PC-9 (cell line): ENCODE measurements at regions not wholly inside any gene's neighbourhood (a gene's known extent, or its start where the extent isn't known, plus 50 kb on each side); places are given as distances from the start of the nearest gene placed in this dataset.

Experiments
- BruUV-seq: library from RNA; stranded (reverse); fragments of 400-500 nt; replicated peaks from 2 replicates; lab custom pipeline; 2021; lab: Mats Ljungman, UMichigan
- CTCF ChIA-PET: fragments of 300-600 bp; sonication (Branson Sonifier 250); formaldehyde crosslinking; loops from one replicate; lab custom pipeline; 2022; ENCODE audit warnings: antibody characterized with exemption; lab: Charles Lee
- POLR2A ChIA-PET: fragments of 300-600 bp; sonication (Branson Sonifier 250); formaldehyde crosslinking; loops from one replicate; lab custom pipeline; 2022; ENCODE audit warnings: antibody characterized with exemption; ENCODE audit not compliant: unreplicated experiment; lab: Charles Lee
- DNase-seq, 2 experiments: peaks; one replicate each; pipeline versions ENCODE4 v3.0.0 to v3.0.0-alpha.2; 2015 to 2022; ENCODE audit warnings: mixed read lengths in 1 of 2
- H2AFZ ChIP-seq: fragments of 200-600 bp; sonication (generic); 2 replicates; pipeline ENCODE4 v1.8.1; 2017; ENCODE audit warnings: antibody characterized with exemption
- H3F3A ChIP-seq: fragments of 200-600 bp; sonication (generic); 2 replicates; pipeline ENCODE4 v1.8.1; 2017; ENCODE audit warnings: antibody characterized with exemption, mild to moderate bottlenecking, low read depth; ENCODE audit not compliant: insufficient read depth
- H3K27ac ChIP-seq: fragments of 200-600 bp; sonication (generic); 2 replicates; pipeline ENCODE4 v1.6.1; 2016; ENCODE audit warnings: mixed run types
- H3K27me3 ChIP-seq: fragments of 200-600 bp; sonication (generic); 2 replicates; pipeline ENCODE4 v1.6.1; 2016; ENCODE audit warnings: low read depth, mixed run types; ENCODE audit not compliant: insufficient read depth
- H3K36me3 ChIP-seq: fragments of 200-600 bp; sonication (generic); 2 replicates; pipeline ENCODE4 v1.6.1; 2016; ENCODE audit warnings: low read depth, mixed run types
- H3K4me1 ChIP-seq: fragments of 200-600 bp; sonication (generic); replicated peaks from 2 replicates; pipeline ENCODE4 v1.6.1; 2016; ENCODE audit warnings: mixed run types; ENCODE audit not compliant: insufficient read depth
- H3K4me2 ChIP-seq: fragments of 200-600 bp; sonication (generic); 2 replicates; pipeline ENCODE4 v1.6.1; 2017; ENCODE audit warnings: mixed run types
- H3K4me3 ChIP-seq: fragments of 200-600 bp; sonication (generic); 2 replicates; pipeline ENCODE4 v1.6.1; 2016; ENCODE audit warnings: mixed run types
- H3K79me2 ChIP-seq: fragments of 200-600 bp; sonication (generic); 2 replicates; pipeline ENCODE4 v1.6.1; 2017; ENCODE audit warnings: low read depth, mixed run types
- H3K9me2 ChIP-seq: fragments of 200-600 bp; sonication (generic); 2 replicates; pipeline ENCODE4 v1.8.1; 2017; ENCODE audit warnings: mild to moderate bottlenecking; ENCODE audit not compliant: insufficient read depth
- H3K9me3 ChIP-seq: fragments of 200-600 bp; sonication (generic); 2 replicates; pipeline ENCODE4 v1.8.1; 2016; ENCODE audit warnings: low read depth; ENCODE audit not compliant: insufficient read depth
- H4K20me1 ChIP-seq: fragments of 200-600 bp; sonication (generic); 2 replicates; pipeline ENCODE4 v1.8.1; 2017; ENCODE audit not compliant: insufficient read depth
- CTCF ChIP-seq: fragments of 200-600 bp; sonication (generic); conservative IDR thresholded peaks from 2 replicates; pipeline ENCODE4 v1.6.1; 2017; ENCODE audit warnings: mixed run types, antibody characterized with exemption, mild to moderate bottlenecking, moderate library complexity
- EZH2 ChIP-seq: fragments of 200-600 bp; sonication (generic); IDR thresholded peaks from 2 replicates; pipeline ENCODE4 v1.8.0; 2017; ENCODE audit warnings: antibody characterized with exemption, low read depth
- intact Hi-C: fragments of 100-400 bp; cut with micrococcal nuclease; formaldehyde crosslinking; loops from one replicate; pipeline ENCODE4 v1.10.0; 2022; ENCODE audit not compliant: unreplicated experiment

GRCh38 chr22:49649166-49650068 lies 178.3 kb downstream of the BRD1 start:
- no peak overlapping the region for H3K27ac ChIP-seq
- no peaks in the 10 kb centered on the region for H3K9me3 ChIP-seq
- no peak overlapping the region for H2AFZ ChIP-seq
- BruUV-seq: no TSS peak
- peaks cover 18% of the 10 kb centered on the region for H3K79me2 ChIP-seq
- peaks cover 22% of the 10 kb centered on the region for H4K20me1 ChIP-seq
- ChIA-PET POLR2A (no interaction called here), CTCF (no interaction called here)
- no peak overlapping the region for H3K4me2 ChIP-seq
- H3K4me1 ChIP-seq: no peaks in the 10 kb centered on the region
- no peak overlapping the region for H3K4me3 ChIP-seq
- peaks cover 67% of the 10 kb centered on the region for H3K27me3 ChIP-seq
- DNase-seq: no peak
- intact Hi-C loops: no loop called here
- H3F3A ChIP-seq: no peaks in the 10 kb centered on the region
- no peaks in the 10 kb centered on the region for H3K36me3 ChIP-seq
- no peaks in the 10 kb centered on the region for H3K9me2 ChIP-seq
- TF ChIP-seq CTCF: no peak
- TF ChIP-seq EZH2: no peak

- H3K27me3 ChIP-seq: peaks cover 54% of the 10 kb centered on the region
- no peak for TF ChIP-seq CTCF
- TF ChIP-seq EZH2: no peak
- no peaks in the 10 kb centered on the region for H3K36me3 ChIP-seq
- peaks cover 28% of the 10 kb centered on the region for H4K20me1 ChIP-seq
- ChIA-PET CTCF (no interaction called here), POLR2A (no interaction called here)
- BruUV-seq: no TSS peak
- no peak for DNase-seq
- peaks cover 9% of the 10 kb centered on the region; the same call in 1 of the 2 replicates for H3K79me2 ChIP-seq
- no peak overlapping the region for H2AFZ ChIP-seq
- no peaks in the 10 kb centered on the region for H3K4me1 ChIP-seq
- no peaks in the 10 kb centered on the region for H3K9me2 ChIP-seq
- no peak overlapping the region for H3K27ac ChIP-seq
- intact Hi-C loops: no loop called here
- H3F3A ChIP-seq: no peaks in the 10 kb centered on the region
- H3K9me3 ChIP-seq: no peaks in the 10 kb centered on the region
- H3K4me2 ChIP-seq: no peak overlapping the region
- H3K4me3 ChIP-seq: no peak overlapping the region
Measured at GRCh38 chr22:49648053-49648452, 179.6 kb downstream of the BRD1 start.

GRCh38 chr22:49647627-49648026 lies 180.0 kb downstream of the BRD1 start:
- peaks cover 9% of the 10 kb centered on the region; the same call in 1 of the 2 replicates for H3K79me2 ChIP-seq
- BruUV-seq: no TSS peak
- H3K4me3 ChIP-seq: no peak overlapping the region
- peak; percentile 48; the same call in 1 of the 2 replicates for TF ChIP-seq CTCF
- no peak for TF ChIP-seq EZH2
- no peaks in the 10 kb centered on the region for H3K4me1 ChIP-seq
- H3K36me3 ChIP-seq: no peaks in the 10 kb centered on the region
- H3K27ac ChIP-seq: no peak overlapping the region
- H2AFZ ChIP-seq: no peak overlapping the region
- no peaks in the 10 kb centered on the region for H3K9me2 ChIP-seq
- no peaks in the 10 kb centered on the region for H3K9me3 ChIP-seq
- peak in 1 of 2 experiments; percentile 15 for DNase-seq
- ChIA-PET POLR2A (no interaction called here), CTCF (no interaction called here)
- intact Hi-C loops: no loop called here
- peaks cover 30% of the 10 kb centered on the region for H4K20me1 ChIP-seq
- H3F3A ChIP-seq: no peaks in the 10 kb centered on the region
- no peak overlapping the region for H3K4me2 ChIP-seq
- H3K27me3 ChIP-seq: peaks cover 51% of the 10 kb centered on the region
